Uterus (tissue), 2 donors: ENCODE measurements at regions not wholly inside any gene's neighbourhood (a gene's known extent, or its start where the extent isn't known, plus 50 kb on each side); places are given as distances from the start of the nearest gene placed in this dataset.

Experiments used
- POLR2A ChIP-seq, 2 donors: fragments of 450-650 bp; IDR thresholded peaks; one replicate each; pipeline ENCODE4 v1.6.1; 2016; ENCODE audit warnings: antibody characterized with exemption in 2 of 2, mild to moderate bottlenecking in 1 of 2, moderate library complexity in 1 of 2
- TF ChIP-seq, protein P1 (sequence below), 4 experiments: fragments of 200-600 bp in 2 of 4; fragments of 450-650 bp in 2 of 4; sonication (generic) in 2 of 4; IDR thresholded peaks; one replicate each; pipeline ENCODE4 v1.5.1; 2016 to 2019; ENCODE audit warnings: antibody characterized with exemption in 4 of 4, mild to moderate bottlenecking in 2 of 4, moderate library complexity in 1 of 4

DNA sequence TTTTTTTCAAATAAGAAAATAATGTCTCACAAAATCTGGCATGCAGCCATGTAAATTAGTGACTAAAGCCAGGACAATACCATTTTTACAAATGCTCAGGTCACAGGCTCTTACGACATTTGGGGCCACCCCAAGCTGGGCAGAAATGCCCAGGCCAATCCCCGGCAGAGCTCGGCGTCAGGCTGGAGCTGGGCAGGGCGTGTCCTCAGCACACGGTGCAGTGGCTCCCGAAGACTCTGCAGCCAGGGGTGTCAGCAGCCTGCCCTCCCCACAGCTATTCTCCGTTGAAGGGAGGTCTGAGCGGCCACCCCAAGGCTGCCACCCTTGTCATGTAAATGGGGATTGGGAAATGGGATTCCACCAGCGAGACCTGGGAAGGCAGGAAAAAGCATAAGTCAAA, 158.6 kb downstream of the DICER1 start:
- TF ChIP-seq, protein P1, sequence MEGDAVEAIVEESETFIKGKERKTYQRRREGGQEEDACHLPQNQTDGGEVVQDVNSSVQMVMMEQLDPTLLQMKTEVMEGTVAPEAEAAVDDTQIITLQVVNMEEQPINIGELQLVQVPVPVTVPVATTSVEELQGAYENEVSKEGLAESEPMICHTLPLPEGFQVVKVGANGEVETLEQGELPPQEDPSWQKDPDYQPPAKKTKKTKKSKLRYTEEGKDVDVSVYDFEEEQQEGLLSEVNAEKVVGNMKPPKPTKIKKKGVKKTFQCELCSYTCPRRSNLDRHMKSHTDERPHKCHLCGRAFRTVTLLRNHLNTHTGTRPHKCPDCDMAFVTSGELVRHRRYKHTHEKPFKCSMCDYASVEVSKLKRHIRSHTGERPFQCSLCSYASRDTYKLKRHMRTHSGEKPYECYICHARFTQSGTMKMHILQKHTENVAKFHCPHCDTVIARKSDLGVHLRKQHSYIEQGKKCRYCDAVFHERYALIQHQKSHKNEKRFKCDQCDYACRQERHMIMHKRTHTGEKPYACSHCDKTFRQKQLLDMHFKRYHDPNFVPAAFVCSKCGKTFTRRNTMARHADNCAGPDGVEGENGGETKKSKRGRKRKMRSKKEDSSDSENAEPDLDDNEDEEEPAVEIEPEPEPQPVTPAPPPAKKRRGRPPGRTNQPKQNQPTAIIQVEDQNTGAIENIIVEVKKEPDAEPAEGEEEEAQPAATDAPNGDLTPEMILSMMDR (IDR thresholded peaks at IDR 0.05): no peak
- no peak for TF ChIP-seq POLR2A (IDR thresholded peaks at IDR 0.05)
